SK-N-SH treated with all-trans-retinoic acid at 6 μM for 48 hours (cell line): ENCODE measurements at regions not wholly inside any gene's neighbourhood (a gene's known extent, or its start where the extent isn't known, plus 50 kb on each side); places are given as distances from the start of the nearest gene placed in this dataset.

Experiments
- ARNTL ChIP-seq: fragments of 450-650 bp; formaldehyde crosslinking; IDR thresholded peaks from 2 replicates; pipeline ENCODE4 v1.5.0; 2020; ENCODE audit warnings: low read depth, mild to moderate bottlenecking, moderate library complexity, borderline replicate concordance
- BACH2 ChIP-seq: fragments of 250-450 bp; sonication (Bioruptor Pico); IDR thresholded peaks from 2 replicates; pipeline ENCODE4 v1.9.0; 2021; ENCODE audit warnings: mild to moderate bottlenecking, borderline replicate concordance
- CSDC2 ChIP-seq: fragments of 250-450 bp; sonication (Bioruptor Pico); IDR thresholded peaks from 2 replicates; pipeline ENCODE4 v1.5.0; 2020; ENCODE audit warnings: mild to moderate bottlenecking, moderate library complexity
- GLIS3 ChIP-seq: fragments of 250-450 bp; sonication (Bioruptor Pico); IDR thresholded peaks from 2 replicates; pipeline ENCODE4 v1.5.0; 2020; ENCODE audit warnings: mild to moderate bottlenecking, moderate library complexity
- SNAI2 ChIP-seq: fragments of 250-450 bp; sonication (Bioruptor Pico); IDR thresholded peaks from 2 replicates; pipeline ENCODE4 v1.5.0; 2020; ENCODE audit warnings: mild to moderate bottlenecking, moderate library complexity
- TCF4 ChIP-seq: fragments of 250-450 bp; sonication (Bioruptor Pico); IDR thresholded peaks from 2 replicates; pipeline ENCODE4 v1.8.0; 2021; ENCODE audit warnings: mild to moderate bottlenecking, moderate library complexity, borderline replicate concordance
- TOX ChIP-seq: fragments of 250-450 bp; sonication (Bioruptor Pico); IDR thresholded peaks from 2 replicates; pipeline ENCODE4 v1.8.0; 2021; ENCODE audit warnings: mild to moderate bottlenecking, moderate library complexity, borderline replicate concordance
- ZC3H10 ChIP-seq: fragments of 250-450 bp; sonication (Bioruptor Pico); IDR thresholded peaks from 2 replicates; pipeline ENCODE4 v1.5.1; 2021; ENCODE audit warnings: mild to moderate bottlenecking, moderate library complexity
- ZFP3 ChIP-seq: fragments of 250-450 bp; sonication (Bioruptor Pico); IDR thresholded peaks from 2 replicates; pipeline ENCODE4 v1.5.0; 2020; ENCODE audit warnings: mild to moderate bottlenecking, moderate library complexity
- ZNF565 ChIP-seq: fragments of 450-650 bp; formaldehyde crosslinking; conservative IDR thresholded peaks from 2 replicates; pipeline ENCODE4 v1.5.0; 2020; ENCODE audit warnings: low read depth, mild to moderate bottlenecking, moderate library complexity
- ZNF70 ChIP-seq: fragments of 450-650 bp; formaldehyde crosslinking; IDR thresholded peaks from 2 replicates; pipeline ENCODE4 v1.5.0; 2020; ENCODE audit warnings: mild to moderate bottlenecking, moderate library complexity
- TF ChIP-seq, protein P1 (sequence below): fragments of 250-450 bp; sonication (Bioruptor Pico); IDR thresholded peaks from 2 replicates; pipeline ENCODE4 v1.8.0; 2020; ENCODE audit warnings: mild to moderate bottlenecking, moderate library complexity, borderline replicate concordance
- TF ChIP-seq, protein P2 (sequence below): fragments of 250-450 bp; sonication (Bioruptor Pico); IDR thresholded peaks from 2 replicates; pipeline ENCODE4 v1.5.0; 2020; ENCODE audit warnings: mild to moderate bottlenecking, moderate library complexity
- TF ChIP-seq, protein P3 (sequence below): fragments of 250-450 bp; sonication (Bioruptor Pico); IDR thresholded peaks from 2 replicates; pipeline ENCODE4 v1.5.1; 2020; ENCODE audit warnings: low read depth, mild to moderate bottlenecking, moderate library complexity

DNA sequence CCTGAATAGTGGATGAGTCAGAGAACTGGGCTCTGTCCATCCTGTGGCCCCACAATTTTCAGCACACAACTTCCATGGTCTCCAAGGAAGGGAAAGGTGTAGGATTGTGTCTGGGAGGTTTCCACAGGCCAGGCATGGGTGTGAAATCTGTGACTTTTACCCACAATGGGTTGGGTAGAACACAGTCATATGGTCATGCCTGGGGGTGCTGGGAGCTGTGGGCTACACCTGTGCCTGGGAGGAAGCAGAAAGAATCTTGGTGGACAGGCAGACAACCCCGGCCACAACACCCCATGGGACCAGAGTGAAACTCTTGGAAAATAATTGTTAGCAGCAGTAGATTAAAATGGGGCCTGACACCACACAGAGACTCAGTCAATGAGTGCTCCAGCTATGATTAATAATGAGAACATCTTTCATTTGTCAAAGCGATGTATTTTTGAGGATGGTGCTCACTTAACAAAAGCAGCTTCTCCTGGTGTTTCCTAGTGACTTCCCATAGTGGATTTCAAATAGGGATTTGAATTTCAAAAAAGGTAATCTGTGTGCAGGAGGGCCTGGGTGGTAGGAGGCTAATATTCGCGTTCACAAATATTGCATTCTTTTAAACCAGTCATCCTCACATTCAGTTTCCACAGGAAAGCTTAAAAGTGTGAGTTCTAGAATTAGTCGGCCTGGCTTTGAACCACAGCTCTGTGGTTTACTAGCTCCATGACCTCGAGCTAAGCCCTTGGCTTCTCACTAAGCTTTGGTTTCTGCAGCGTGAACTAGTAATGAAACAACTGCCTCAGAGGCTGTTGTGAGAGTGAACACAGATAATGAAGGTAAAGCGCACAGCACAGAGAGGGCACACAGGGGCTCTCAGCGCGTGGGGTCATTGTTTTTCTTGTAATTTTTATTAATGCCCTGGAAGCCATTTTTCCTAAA lies 89.3 kb upstream of the UQCRFS1 start:
- TF ChIP-seq ZFP3 (CRISPR knock-in tag) (no peak), ZNF70 (CRISPR knock-in tag) (no peak), TOX (CRISPR knock-in tag) (no peak), ARNTL (no peak), TCF4 (CRISPR knock-in tag) (no peak), CSDC2 (no peak), ZC3H10 (CRISPR knock-in tag) (no peak), BACH2 (no peak), GLIS3 (CRISPR knock-in tag) (no peak), ZNF565 (CRISPR knock-in tag) (no peak), SNAI2 (CRISPR knock-in tag) (no peak)
- TF ChIP-seq, protein P1, sequence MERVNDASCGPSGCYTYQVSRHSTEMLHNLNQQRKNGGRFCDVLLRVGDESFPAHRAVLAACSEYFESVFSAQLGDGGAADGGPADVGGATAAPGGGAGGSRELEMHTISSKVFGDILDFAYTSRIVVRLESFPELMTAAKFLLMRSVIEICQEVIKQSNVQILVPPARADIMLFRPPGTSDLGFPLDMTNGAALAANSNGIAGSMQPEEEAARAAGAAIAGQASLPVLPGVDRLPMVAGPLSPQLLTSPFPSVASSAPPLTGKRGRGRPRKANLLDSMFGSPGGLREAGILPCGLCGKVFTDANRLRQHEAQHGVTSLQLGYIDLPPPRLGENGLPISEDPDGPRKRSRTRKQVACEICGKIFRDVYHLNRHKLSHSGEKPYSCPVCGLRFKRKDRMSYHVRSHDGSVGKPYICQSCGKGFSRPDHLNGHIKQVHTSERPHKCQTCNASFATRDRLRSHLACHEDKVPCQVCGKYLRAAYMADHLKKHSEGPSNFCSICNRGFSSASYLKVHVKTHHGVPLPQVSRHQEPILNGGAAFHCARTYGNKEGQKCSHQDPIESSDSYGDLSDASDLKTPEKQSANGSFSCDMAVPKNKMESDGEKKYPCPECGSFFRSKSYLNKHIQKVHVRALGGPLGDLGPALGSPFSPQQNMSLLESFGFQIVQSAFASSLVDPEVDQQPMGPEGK (CRISPR knock-in tag): no peak
- TF ChIP-seq, protein P2, sequence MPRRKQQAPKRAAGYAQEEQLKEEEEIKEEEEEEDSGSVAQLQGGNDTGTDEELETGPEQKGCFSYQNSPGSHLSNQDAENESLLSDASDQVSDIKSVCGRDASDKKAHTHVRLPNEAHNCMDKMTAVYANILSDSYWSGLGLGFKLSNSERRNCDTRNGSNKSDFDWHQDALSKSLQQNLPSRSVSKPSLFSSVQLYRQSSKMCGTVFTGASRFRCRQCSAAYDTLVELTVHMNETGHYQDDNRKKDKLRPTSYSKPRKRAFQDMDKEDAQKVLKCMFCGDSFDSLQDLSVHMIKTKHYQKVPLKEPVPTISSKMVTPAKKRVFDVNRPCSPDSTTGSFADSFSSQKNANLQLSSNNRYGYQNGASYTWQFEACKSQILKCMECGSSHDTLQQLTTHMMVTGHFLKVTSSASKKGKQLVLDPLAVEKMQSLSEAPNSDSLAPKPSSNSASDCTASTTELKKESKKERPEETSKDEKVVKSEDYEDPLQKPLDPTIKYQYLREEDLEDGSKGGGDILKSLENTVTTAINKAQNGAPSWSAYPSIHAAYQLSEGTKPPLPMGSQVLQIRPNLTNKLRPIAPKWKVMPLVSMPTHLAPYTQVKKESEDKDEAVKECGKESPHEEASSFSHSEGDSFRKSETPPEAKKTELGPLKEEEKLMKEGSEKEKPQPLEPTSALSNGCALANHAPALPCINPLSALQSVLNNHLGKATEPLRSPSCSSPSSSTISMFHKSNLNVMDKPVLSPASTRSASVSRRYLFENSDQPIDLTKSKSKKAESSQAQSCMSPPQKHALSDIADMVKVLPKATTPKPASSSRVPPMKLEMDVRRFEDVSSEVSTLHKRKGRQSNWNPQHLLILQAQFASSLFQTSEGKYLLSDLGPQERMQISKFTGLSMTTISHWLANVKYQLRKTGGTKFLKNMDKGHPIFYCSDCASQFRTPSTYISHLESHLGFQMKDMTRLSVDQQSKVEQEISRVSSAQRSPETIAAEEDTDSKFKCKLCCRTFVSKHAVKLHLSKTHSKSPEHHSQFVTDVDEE (CRISPR knock-in tag): no peak
- TF ChIP-seq, protein P3, sequence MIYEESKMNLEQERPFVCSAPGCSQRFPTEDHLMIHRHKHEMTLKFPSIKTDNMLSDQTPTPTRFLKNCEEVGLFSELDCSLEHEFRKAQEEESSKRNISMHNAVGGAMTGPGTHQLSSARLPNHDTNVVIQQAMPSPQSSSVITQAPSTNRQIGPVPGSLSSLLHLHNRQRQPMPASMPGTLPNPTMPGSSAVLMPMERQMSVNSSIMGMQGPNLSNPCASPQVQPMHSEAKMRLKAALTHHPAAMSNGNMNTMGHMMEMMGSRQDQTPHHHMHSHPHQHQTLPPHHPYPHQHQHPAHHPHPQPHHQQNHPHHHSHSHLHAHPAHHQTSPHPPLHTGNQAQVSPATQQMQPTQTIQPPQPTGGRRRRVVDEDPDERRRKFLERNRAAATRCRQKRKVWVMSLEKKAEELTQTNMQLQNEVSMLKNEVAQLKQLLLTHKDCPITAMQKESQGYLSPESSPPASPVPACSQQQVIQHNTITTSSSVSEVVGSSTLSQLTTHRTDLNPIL (CRISPR knock-in tag): no peak
